ENCODE measurements at regions not wholly inside any gene's neighbourhood (a gene's known extent, or its start where the extent isn't known, plus 50 kb on each side); places are given as distances from the start of the nearest gene placed in this dataset.

GRCh38 chr21:38144193-38144592 is 112.6 kb upstream of the KCNJ15 start:
- TF ChIP-seq CTCF (IDR thresholded peaks at IDR 0.05; ENCODE audit: insufficient read depth, low read length, poor library complexity, severe bottlenecking) = no peak
- H3K4me3 ChIP-seq (ENCODE audit: low read depth, low read length) = no peak overlapping the region
- no peaks in the 10 kb centered on the region for H3K27me3 ChIP-seq (ENCODE audit: control insufficient read depth, insufficient read depth, low read length)
- DNase-seq (ENCODE audit: low read depth) = no peak
- no peaks in the 10 kb centered on the region for H3K36me3 ChIP-seq (ENCODE audit: control insufficient read depth, insufficient read depth, low read length)

DNA sequence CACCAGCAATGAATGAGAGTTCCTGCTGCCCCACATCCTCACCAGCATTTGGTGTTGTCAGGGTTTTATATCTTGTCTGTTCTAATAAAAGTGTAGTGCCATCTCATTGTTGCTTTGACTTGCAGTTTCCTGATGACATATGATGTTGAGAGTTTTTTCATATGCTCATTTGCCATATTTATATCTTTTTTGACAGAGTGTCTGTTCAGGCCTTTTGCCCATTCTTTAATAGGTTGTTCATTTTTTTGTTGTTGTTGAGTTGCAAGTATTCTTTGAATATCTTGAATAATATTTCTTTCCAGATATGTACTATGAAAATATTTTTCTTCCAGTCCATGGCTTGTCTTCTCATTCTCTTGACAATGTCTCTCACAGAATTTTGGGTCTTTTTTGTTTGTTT is 111.7 kb upstream of the KCNJ15 start:
- no peak overlapping the region for H3K4me3 ChIP-seq (ENCODE audit: low read depth, low read length)
- TF ChIP-seq CTCF (IDR thresholded peaks at IDR 0.05; ENCODE audit: insufficient read depth, low read length, poor library complexity, severe bottlenecking) = no peak
- H3K27me3 ChIP-seq (ENCODE audit: control insufficient read depth, insufficient read depth, low read length) = no peaks in the 10 kb centered on the region
- DNase-seq (ENCODE audit: low read depth) = no peak
- no peaks in the 10 kb centered on the region for H3K36me3 ChIP-seq (ENCODE audit: control insufficient read depth, insufficient read depth, low read length)

DNA sequence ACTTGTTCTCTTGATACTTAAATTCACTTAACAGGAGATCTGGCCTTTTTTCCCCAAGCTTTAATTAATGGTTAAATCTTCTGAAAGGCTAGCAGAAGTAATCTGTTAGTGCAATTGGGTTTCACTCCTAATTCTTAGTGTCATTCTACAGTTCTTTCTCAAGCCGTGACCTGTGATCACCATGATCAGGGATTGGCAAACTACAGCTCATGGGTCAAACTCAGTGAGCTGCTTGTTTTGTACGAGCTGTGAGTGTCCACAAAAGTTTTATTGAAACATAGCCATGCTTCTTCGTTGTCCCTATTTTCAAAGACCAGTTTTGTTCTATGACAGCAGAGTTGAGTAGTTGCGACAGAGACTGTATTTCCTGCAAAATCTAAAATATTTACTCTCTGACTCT is 109.4 kb upstream of the KCNJ15 start:
- Histone ChIP-seq H3K36me3 (ENCODE audit: control insufficient read depth, insufficient read depth, low read length) (no peaks in the 10 kb centered on the region), H3K4me3 (ENCODE audit: low read depth, low read length) (no peak overlapping the region), H3K27me3 (ENCODE audit: control insufficient read depth, insufficient read depth, low read length) (no peaks in the 10 kb centered on the region)
- no peak for DNase-seq (ENCODE audit: low read depth)
- no peak for TF ChIP-seq CTCF (IDR thresholded peaks at IDR 0.05; ENCODE audit: insufficient read depth, low read length, poor library complexity, severe bottlenecking)

DNA sequence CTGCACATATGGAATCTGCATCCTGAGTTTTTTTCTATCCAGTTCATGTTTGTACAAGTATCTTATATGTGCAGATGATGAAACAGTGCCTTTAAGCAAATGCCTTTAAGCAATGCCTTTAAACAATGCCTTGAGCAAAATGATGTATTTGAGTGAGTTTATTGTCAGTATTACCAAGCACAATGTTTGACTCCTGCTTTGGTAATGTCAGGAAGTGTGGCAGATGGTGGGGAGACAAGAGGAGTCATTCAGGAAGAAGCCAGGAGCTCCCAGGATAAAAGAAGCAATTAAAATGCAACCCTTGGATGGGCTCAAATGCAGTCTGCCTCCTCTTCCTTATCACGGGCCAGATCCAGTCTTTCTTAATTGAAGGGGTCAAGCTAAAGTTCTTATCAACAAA is 108.7 kb upstream of the KCNJ15 start:
- no peak for DNase-seq (ENCODE audit: low read depth)
- Histone ChIP-seq H3K4me3 (ENCODE audit: low read depth, low read length) (no peak overlapping the region), H3K36me3 (ENCODE audit: control insufficient read depth, insufficient read depth, low read length) (no peaks in the 10 kb centered on the region), H3K27me3 (ENCODE audit: control insufficient read depth, insufficient read depth, low read length) (no peaks in the 10 kb centered on the region)
- no peak for TF ChIP-seq CTCF (IDR thresholded peaks at IDR 0.05; ENCODE audit: insufficient read depth, low read length, poor library complexity, severe bottlenecking)

DNA sequence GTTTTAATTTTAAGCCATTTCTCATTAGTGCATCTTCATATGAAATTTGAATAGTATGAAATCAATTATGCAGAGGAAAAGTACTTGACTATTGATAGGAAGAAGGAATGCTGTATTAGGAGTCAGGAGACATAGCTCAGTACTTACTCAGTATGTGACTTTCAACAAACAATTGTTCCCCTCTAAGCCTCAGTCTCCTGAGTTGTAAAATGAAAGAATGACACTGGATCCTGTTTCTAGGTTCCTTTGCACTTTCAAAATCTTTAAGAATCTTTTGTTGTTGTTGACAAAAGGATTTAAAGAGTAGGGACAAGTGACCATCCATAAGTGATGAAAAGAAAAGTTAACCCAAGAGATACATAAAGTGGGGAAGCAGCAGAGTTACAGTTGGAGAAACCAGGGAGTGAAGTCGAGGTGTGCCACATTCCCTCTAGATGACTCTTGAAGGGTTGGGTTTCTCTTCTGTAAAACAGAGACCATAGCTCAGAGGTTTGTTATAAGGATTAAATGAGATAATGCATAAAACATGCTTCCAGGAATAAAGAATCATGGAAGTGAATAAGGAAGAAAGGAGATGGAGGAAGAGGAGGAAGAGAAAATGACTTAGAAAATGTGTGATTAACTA is 105.7 kb upstream of the KCNJ15 start:
- TF ChIP-seq CTCF (IDR thresholded peaks at IDR 0.05; ENCODE audit: insufficient read depth, low read length, poor library complexity, severe bottlenecking) = no peak
- DNase-seq (ENCODE audit: low read depth) = no peak
- H3K36me3 ChIP-seq (ENCODE audit: control insufficient read depth, insufficient read depth, low read length) = no peaks in the 10 kb centered on the region

GRCh38 chr21:38156200-38156599 is 100.6 kb upstream of the KCNJ15 start:
- Histone ChIP-seq H3K27me3 (ENCODE audit: control insufficient read depth, insufficient read depth, low read length) (no peaks in the 10 kb centered on the region), H3K36me3 (ENCODE audit: control insufficient read depth, insufficient read depth, low read length) (no peaks in the 10 kb centered on the region), H3K4me3 (ENCODE audit: low read depth, low read length) (no peak overlapping the region)
- no peak for DNase-seq (ENCODE audit: low read depth)
- TF ChIP-seq CTCF (IDR thresholded peaks at IDR 0.05; ENCODE audit: insufficient read depth, low read length, poor library complexity, severe bottlenecking) = no peak

More for the DNA sequence above, 105.7 kb upstream of the KCNJ15 start:
- Histone ChIP-seq H3K27me3 (ENCODE audit: control insufficient read depth, insufficient read depth, low read length) (no peaks in the 10 kb centered on the region), H3K4me3 (ENCODE audit: low read depth, low read length) (no peak overlapping the region)
